GM18861 (cell line): ENCODE measurements at regions not wholly inside any gene's neighbourhood (a gene's known extent, or its start where the extent isn't known, plus 50 kb on each side); places are given as distances from the start of the nearest gene placed in this dataset.
A peak's percentile ranks its signal among the peaks of the same experiment; 100 is the strongest.
"Not testable (repeated sequence)": the region's sequence is repeated elsewhere in the genome, so short reads cannot be mapped to it uniquely, and the experiment has no call there.

ENCODE experiments used
- ATAC-seq: cut with Tn5 transposase; IDR thresholded peaks from one replicate; pipeline ENCODE4 v1.9.1; 2021; ENCODE audit not compliant: unreplicated experiment

DNA sequence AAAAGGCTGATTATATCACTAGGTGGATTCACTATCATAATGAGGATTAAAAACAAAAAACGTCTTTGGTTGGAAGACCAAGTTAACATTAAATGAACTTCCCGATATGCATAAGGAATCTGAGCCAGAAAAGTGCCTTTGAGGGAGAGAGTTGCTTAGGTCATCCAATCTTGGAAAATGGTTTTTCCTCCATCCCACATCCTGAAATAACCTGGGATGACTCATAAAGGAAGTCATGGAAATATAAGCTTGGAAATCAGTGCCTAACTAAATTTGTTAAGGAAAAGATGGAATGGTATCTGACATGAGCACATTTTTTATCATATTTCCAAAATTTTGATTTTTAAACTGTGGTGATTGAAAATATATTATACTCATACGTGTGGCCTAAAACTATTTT is 66.0 kb downstream of the KBTBD8 start:
- ATAC-seq = no peak

DNA sequence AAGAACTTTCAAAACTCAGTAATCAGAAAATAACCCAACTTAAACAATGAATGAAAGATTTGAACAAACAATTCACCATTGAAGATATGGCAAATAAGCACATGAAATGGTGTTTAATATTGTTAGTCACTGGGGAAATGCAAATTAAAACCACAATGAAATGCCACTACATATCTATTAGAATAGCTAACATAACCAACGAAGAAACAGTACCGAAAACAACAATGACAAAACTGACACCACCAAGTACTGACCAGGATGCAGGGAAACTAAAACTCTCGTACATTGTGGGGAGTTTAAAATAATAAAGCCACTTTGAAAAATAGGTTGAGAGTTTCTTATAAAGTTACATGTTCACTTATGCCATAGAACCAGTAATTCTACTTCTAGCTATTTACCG is 69.1 kb downstream of the KBTBD8 start:
- peak; percentile 91 for ATAC-seq

DNA sequence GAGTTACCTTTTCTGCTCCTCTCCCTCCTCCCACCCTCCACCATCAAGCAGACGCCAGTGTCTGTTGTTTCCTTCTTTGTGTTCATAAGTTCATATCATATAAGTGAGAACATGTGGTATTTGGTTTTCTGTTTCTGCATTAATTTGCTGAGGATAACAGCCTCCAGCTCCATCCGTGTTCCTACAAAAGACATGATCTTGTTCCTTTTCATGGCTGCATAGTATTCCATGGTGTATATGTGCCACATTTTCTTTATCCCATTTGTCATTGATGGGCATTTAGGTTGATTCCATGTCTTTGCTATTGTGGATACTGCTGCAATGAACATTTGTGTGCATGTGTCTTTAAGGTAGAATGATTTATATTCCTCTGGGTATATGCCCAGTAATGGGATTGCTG is 74.5 kb downstream of the KBTBD8 start:
- ATAC-seq = not testable (repeated sequence)

DNA sequence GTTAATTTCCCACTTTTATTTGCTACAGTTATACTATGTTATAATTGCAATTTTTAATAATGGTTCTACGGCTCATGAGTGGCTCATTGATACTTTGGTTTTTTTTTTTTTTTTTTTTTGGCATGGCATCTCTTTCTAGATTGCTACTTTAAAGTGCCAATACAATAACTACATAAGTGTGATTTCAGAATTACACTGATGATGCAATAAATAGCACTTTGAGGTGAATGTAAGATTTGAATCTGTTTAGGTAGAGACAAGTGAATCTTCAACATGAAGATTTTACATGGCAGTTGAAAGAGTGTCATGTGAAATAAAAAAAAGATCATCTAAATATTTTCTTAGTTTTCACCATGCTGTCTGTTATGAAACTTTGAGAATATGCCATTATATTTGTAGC is 75.7 kb downstream of the KBTBD8 start:
- no peak for ATAC-seq

DNA sequence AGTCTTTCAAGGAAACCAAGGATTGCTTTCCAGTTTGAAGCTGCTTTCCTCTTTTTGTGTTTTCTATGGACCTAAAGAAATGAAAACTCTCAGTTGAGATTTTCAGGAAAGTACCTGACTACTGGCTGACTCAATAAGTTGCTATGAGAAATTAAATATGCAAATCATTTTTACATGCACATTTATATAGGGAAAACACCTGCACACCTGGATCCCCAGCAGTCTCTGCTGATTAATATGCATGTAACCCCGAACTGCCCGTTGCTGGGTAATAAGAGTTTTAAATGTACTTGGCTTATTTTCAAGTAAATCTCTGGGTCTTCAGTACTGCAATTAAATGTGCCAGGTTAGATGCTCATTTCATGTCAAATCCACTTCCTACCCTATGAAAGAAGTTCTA is 77.2 kb downstream of the KBTBD8 start:
- ATAC-seq = no peak

DNA sequence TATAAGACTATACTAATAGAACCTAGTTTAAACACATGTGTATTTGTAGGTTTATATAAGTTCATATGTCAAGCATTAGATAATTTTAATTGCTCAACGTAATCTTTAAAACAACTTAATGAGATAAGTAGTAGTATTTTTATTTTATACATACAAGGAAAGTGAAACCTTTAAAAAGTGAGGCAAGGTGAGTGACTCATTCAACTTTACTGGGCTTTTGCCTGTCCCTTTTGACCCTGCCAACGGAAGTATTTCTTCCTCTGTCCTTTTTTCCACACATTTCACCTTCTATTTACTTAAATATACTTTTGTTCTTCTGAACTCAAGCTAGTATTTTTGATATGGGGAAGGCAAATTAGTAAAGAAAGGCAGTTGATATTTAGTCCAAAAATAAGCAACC is 78.5 kb downstream of the KBTBD8 start:
- no peak for ATAC-seq

DNA sequence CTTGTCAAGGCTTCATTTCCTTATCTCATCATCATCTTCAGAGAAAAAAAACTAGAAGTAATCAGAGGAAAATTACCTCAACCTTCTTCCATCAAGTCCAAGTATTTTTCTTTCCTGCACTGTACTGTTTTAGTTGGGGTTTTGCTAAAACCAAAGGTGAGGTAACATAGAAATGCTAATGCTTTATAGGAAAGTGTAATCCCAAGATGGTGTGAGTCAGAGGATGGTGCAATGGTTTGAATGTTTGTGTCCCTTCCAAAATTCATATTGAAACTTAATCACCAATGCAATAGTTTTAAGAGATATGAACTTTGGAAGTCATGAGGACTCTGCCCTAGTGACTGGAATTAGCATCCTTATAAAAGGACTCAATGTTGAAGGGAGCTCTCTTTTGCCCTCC is 79.5 kb downstream of the KBTBD8 start:
- no peak for ATAC-seq

DNA sequence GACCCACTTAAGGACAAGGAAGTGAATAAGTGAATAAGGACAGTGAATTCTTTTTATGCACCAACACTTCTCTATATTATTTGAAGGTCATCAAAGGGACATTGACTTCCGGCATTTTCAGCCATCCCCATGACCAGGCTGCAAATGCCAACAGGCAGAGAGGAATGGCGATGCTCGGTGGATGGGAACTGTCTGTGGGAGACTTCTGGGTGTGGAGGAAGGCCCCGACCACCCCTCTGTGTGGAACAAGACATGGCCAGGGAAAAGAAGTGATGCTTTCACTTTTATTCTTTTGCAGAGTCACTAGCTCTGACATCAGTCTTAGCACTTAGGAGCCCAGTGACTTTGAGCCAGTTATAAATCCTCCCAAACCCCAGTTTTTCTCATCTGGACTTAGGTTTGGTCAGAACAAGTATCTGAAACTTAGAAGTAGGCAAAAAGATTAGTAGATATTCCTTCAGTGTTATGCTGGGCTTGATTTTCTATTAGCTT is 84.5 kb downstream of the KBTBD8 start:
- ATAC-seq = no peak

DNA sequence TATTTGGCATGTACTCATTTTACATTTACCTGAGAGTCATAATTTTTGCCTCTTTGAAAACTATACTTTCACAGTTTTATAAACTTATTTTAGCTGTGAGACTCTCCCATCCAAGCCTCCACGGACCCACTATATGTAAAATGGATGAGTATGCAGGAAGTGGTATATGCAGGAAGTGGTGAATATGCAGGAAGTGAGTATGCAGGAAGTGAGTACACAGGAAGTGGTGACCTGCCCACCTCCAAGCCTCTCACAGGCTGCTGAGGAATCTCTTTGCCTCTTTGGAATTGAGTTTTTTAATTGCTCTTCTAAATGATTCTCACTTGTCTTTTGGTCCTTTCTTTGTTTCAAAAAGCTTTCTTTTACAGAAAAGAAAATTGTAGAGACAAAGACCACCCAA is 85.2 kb downstream of the KBTBD8 start:
- peak; percentile 80 for ATAC-seq

DNA sequence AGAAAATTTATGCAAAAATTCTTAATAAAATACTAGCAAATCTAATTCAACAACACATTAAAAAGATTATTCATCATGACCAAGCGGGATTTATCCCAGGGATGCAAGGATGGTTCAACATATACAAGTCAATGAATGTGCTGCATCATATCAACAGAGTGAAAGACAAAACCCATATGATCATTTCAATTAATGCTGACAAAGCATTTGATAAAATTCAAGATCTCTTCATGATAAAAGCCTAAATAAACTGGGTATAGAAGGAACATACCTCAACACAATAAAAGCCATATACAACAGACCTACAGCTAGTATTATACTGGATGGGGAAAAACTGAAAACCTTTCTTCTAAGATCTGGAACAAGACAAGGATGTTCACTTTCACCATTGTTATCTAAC is 89.7 kb downstream of the KBTBD8 start:
- no peak for ATAC-seq

DNA sequence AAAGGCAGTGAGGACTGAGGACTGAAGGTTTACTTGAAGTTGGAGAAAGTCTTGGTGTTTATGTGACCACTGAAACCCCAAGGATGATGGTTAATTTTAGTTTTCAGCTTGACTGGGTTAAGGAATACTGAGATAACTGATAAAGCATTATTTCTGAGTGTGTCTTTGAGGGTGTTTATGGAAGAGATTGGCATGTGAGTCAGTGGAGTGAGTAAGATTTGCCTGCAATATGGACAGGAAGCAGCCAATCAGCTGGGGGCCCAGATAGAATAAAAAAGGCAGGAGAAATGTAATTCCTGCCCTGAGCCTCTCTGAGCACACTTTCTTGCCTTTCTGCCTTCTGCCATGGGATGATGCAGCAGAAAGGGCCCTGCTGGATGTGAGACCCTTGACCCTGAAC is 92.4 kb downstream of the KBTBD8 start:
- ATAC-seq = no peak

DNA sequence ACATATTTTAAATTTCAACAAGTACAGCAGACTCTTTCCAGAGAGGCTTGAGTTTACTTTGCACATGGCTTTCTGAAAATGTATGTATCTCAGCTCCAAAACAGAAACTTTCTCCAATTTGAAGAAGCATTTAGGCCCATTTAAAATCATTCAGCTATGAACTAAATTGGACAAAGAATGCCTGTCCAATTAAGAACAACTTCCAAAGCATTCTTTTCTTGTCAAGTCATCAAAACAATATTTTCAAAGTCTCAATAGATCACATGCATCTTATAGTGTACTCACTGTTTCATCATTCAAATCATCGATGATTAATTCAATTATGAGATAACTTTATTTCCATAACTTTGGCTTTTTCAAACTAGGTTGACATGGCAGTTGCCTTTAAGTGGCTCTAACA is 95.2 kb downstream of the KBTBD8 start:
- ATAC-seq = no peak

DNA sequence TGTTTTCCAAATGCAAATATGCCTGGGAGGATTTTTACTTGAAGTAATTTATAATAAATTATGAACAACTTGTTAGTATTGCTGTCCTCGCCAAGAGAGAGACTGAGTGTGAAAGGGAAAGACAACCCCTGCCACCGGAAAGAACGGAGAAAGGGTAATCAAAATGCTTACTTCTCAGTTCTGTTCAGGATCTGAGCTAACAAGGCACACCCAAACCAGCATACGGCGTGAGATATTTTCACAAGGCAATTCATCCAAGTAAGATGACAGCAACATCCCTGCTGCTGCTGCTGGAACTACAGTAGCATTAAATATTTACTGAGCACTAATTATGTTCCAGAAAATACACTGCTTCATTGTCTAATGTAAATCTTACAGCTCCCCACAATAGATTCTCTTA is 96.1 kb downstream of the KBTBD8 start:
- ATAC-seq = no peak

DNA sequence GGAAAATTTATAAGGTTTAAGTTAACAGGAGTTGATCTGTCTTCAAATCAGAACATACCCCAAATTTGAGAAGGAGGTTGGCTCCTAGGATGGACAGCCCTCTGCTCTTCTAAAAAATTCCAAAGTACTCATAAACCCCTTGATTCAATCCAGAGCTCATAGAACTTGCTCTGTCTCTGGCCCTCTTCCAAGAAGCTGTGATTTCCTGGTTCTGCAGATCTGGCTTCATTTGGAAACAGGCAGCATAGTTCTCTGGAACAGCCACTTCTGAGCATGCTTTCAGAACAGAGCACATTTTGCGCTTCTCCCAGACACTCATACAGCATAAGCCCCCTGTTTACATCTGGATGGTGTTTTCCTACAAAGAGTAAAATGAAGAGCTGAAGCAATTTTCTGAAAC is 96.7 kb downstream of the KBTBD8 start:
- ATAC-seq = no peak

DNA sequence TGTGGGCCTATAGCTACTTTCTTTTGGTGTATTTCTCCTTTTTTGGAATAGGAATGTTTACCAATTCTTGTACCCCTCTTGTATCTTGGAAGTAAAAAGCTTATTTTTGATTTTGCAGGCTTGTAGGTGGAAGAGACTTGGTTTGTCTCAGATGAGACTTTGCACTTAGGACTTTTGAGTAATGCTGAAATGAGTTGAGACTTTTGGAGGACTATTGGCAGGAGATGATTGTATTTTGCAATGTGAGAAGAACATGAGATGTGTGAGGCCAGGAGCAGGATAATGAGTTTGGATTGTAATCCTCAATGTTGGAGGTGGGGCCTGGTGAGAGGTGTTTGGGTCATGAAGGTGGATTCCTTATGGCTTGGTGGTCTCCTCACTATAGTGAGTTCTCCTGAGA is 106.3 kb downstream of the KBTBD8 start:
- no peak for ATAC-seq

DNA sequence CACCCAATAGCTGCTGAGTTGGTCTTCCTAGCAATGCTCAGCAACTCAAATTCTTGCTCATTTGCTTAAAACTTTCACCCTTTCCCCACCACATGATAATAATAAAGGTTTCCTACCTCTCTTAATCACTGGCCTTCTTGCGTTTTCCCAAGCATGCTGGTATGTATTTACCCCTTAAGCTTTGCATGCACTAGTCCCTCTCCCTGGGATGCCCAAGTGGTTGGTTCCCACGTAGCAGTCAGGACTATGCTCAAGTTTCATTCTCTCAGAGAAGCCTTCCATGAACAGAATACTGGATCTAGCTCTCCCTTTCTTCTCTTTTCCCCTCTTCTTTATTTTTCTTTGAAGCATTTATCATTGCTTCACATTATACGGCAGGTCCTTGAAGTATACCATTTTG is 108.8 kb downstream of the KBTBD8 start:
- ATAC-seq = no peak

DNA sequence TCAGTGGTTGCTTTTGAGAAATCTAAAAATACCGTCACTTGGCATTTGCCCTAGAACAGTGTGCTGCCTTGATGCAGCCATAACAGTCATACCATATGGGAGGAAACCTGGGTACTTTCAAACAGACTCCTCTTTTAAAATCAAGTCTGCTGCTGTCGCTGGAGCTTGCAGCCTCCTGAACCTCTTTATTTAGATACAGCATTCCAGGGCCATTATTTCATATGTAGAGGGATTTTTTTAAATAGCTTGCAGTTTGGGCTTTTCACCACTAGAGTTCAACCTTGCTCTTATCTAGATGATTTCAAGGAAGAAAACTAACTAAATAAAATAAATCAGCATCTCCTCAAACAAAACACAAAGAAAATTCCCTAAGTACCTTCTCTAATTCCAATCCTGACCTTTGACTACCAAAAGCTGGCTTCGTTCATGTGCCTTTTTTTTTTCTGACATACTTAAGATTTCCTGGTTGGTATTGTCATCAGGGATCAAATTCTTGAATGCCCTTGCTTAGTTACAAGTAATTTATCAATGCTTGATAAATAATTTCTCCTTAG is 111.6 kb downstream of the KBTBD8 start:
- no peak for ATAC-seq

DNA sequence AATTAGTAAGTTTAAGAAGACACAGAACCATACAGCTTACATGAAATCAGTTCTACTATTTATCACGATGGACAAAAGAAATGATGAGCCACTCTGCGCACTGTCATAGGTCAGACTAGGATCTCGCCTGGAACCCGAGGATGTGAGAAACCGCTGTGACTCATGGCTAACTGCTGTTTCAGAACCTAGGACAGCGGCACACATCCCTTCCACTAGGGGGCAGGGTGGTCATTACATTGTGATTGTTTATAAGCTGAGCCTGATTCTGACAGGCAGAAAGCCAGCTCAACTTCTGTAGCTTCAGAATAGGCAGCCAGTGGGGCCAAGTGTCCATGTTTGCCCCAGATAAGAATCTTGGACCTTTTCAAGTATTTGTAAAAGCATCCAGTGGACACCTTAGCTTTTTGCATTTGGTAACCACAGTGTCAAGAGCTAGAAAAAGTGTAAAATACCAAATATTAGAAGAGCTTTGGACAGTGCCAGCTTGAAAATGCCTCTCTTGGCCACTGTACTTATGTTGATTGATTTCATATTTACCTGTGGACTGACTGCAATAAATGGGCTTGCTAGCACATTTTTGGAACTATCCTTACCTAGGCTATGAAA is 115.8 kb downstream of the KBTBD8 start:
- ATAC-seq = peak; percentile 98

DNA sequence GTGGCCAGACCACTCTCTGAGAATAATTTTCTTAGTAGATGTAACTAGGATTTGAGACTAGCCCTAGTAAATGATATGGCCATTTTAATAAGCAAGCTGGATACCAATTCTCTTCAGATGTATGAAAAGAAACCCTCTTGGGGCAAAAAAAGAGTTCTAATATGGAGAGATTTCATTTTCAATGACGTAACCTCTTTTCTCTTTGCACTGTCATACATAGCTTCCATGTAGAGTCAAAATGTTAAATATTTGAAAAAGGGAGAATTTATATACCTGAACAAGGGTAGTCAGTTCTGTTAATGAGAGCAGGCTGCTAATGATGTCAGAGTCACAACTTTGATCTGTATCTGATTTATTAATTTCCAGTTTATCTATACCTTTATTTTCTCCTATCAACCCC is 120.0 kb downstream of the KBTBD8 start:
- ATAC-seq = no peak

DNA sequence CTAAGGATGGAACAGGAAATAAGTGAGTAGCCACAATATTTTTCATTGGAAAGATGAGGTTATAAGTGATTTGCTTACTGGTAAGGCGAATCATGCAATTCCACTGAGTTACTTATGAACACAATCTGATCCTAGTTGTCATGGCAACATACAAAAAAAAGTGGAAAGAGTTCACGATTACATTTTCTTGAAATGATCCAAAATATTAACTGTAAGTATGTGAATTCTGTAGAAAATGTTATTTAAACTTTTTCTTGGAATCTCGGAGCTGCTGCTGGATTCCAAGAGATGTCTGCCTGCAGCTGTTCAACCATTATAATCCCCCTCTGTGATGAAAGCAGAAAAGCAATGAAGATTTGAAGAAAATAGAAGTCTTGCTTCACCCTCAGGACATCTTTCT is 120.5 kb downstream of the KBTBD8 start:
- ATAC-seq = no peak

DNA sequence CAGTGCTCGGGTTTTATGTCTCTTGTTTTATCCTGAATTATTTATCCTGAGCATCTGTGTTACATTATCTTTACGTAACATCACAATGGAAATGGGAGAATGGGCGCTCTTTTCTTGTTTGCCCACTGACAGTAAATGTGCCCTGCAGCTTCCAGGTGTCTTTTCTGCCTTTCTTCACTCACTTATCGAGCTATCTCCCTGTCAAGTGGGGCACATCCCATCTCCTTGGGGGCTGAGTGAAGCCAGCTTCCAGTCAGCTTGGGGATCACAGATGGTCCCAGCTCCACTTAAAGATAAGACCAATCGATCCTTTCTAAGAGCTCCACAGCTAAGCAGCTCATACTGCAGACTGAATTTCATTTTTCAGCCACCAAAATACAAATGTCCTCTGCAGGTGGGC is 125.8 kb downstream of the KBTBD8 start:
- ATAC-seq = no peak

DNA sequence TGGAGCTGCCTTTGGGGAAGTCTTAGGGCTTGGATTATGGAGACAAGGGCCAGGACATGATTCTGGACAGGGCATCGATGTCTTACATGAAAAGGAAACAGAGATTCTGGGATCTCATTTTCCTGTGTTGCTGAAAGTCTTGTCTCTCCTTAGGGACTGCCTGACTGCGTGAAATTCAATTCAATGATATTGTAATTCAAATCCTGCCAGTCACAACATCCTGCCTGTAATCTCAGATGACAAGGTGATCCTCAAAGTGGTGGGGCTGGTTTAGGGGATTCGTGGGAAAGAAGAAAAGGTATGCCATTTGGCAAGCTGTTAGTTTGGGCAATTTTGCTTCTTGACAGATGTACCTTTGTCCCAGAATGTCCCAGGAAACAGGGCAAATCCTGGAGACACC is 129.1 kb downstream of the KBTBD8 start:
- ATAC-seq = no peak

DNA sequence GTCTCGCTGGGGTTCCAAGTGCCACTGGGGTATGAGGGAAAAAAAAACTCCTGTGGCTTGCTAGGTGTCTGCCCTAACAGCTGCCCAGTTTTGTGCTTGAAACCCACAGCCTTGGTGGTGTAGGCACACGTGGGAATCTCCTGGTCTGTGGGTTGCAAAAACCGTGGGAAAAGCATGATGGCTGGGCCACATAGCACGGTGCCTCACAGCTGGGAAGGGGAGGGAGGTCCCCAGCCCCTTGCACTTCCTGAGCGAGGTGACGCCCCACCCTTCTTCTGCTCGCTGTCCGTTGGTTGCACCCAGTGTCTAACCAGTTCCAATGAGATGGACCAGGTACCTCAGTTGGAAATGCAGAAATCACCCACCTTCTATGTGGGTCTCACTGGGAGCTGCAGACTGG is 144.3 kb downstream of the KBTBD8 start:
- no peak for ATAC-seq
